NCI-H526 (cell line): ENCODE measurements at regions not wholly inside any gene's neighbourhood (a gene's known extent, or its start where the extent isn't known, plus 50 kb on each side); places are given as distances from the start of the nearest gene placed in this dataset.
"Not testable (repeated sequence)": the region's sequence is repeated elsewhere in the genome, so short reads cannot be mapped to it uniquely, and the experiment has no call there.

Source experiments
- DNase-seq, 2 experiments: peaks; one replicate each; lab custom pipeline; 2025; lab: John Stamatoyannopoulos, UW

GRCh38 chr5:21336478-21336877 is 1348.5 kb upstream of the CDH18 start:
- DNase-seq: not testable (repeated sequence)

DNA sequence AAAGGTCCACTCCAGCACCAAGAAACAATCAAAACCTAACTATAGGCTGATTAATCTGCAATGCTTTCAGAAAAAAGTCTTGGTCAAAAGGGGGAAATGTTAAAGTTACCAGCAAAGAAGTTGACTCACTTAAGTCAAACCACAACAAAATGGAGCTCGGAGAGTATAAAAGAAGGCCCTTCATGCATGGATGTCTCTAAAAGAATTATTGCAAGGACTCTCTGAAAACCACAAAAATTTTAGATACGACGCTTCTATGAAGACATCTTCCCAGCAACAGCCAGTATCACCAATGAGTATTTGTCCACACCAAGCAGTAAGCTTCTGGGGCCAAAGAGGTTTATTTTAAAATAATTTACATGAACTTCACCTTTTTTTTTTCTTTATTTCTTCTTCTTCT is 1327.4 kb upstream of the CDH18 start:
- DNase-seq: not testable (repeated sequence)

- DNase-seq: not testable (repeated sequence)
Observed at GRCh38 chr5:21301205-21301604, 1313.2 kb upstream of the CDH18 start.

DNA sequence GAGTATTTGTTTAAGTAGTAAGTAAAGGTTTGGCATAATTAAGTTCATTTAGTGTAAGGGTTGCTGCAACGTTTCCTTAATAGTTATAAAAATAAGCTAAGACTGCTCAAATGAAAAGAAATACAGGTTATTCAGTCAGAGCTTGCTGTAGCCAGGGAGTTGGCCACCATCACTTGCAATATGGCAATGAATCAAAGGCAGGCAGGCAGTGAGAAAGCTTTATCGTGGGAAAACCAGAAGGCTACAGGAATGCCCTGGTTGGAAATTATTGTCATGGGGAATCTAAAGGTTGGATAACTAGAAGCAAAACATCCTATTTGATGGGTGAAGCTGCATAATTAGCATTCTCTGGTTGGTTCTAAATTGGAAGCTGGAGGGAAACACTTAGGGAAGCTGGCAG is 1286.4 kb upstream of the CDH18 start:
- not testable (repeated sequence) for DNase-seq

DNA sequence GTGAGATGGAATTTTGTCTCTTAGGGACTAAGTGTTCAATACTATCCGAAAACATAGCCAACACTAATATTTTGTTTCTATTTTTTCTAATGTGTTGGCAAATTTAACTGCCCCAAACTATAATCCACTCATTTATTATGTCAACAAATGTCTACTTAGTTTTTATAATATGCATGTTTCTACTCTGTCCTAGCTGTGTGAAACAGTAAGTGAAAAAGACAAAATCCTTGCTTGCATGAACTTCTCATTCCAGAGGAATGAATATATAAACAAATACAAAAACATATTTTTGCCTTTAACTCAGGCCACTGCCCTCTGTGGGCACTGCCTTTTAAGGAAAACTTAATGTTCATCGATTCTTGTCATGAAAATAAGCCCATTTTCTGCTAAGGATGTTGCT is 1275.4 kb upstream of the CDH18 start:
- DNase-seq: no peak

DNA sequence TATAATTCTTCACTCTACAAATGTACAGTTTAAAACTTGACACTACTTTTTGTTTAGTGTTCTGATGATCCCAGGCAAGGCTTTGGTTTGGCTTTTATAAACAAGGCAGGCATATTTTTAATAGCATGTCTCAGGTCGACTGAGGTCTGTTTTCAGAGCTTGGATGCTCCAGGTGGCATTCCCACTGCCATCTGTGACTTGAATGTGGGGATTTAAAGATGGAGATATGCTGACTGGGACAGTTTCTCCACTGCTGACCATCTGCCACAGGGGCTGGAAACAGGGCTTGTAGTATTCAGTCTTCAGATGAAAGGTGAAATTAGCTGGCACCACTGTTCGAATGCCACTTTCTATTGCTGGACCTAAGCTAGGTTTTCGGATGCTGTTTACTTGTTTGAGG is 1266.2 kb upstream of the CDH18 start:
- no peak for DNase-seq

- DNase-seq: no peak
Observed at GRCh38 chr5:21244982-21245381, 1257.0 kb upstream of the CDH18 start.

DNA sequence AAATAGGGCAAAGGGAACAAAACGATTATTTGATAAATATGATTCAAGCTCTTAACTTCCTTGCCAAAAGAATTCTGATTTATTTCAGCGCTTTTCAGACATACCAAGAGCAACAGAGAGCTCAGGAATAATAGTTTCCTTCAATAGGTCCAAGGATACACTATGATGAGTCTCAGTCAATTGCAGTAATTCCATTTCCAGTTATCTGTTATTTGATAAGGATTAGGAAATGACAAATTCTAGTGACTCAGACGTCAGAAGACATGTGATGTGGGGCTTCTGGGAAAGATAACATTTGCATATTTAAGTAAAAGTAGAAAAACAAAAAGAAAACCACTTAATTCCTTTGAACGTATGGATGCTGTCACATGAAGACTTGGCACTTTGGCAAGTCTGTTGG is 1250.8 kb upstream of the CDH18 start:
- no peak for DNase-seq

GRCh38 chr5:21237461-21237860 is 1249.5 kb upstream of the CDH18 start:
- peak in 1 of 2 experiments; percentile 28 for DNase-seq

- DNase-seq: no peak
Observed at GRCh38 chr5:21236971-21237427, 1249.0 kb upstream of the CDH18 start.

GRCh38 chr5:21236104-21236503 is 1248.1 kb upstream of the CDH18 start:
- DNase-seq: no peak

DNA sequence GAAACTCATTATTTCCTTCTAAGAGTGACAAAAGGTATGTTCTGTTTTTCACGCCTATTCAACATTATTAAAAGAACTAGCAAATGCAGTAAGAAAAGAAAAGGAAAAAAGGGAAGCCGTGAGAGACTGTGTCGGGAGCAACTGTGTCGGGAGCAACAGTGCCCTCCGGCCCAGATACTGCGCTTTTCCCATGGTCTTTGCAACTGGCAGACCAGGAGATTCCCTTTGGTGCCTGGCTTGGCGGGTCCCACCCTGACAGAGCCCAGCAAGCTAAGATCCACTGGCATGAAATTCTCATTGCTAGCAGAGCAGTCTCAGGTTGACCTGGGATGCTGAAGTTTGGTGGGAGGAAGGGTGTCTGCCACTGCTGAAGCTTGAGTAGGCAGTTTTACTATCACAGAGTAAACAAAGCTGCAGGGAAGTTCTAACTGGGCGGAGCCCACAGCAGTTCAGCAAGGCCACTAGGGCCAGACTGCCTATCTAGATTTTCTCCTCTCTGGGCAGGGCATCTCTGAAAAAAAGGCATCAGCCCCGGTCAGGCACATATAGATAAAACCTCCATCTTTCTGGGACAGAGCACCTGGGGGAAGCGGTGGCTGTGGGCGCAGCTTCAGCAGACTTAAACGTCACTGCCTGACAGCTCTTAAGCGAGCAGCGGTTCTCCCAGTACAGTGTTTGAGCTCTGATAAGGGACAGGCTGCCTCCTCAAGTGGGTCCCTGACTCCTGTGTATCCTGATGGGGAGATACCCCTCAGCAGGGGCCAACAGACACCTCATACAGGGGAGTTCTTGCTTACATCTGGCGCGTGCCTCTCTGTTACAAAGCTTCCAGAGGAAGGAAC is 1237.4 kb upstream of the CDH18 start:
- peak in 1 of 2 experiments; percentile 19 for DNase-seq

- no peak for DNase-seq
Observed at GRCh38 chr5:21221616-21222015, 1233.6 kb upstream of the CDH18 start.

DNA sequence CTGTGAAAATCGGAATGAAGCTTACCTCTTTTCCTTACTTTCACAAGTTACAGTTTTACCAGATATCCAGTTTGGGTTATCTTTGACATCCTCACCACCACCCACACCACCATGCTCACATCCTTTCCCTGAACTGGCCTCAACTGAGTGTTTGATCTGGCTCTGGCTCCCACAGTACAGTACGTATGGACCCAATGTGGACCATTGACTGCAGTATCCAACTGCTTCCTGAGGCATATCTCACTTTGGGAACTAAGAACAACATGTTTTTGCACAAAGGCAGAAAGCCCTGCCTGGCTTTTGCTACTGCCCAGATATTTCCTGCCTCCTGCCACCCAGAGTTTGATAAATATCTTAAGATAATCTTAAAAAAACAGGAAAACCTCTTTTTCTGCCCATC is 1232.0 kb upstream of the CDH18 start:
- no peak for DNase-seq

DNA sequence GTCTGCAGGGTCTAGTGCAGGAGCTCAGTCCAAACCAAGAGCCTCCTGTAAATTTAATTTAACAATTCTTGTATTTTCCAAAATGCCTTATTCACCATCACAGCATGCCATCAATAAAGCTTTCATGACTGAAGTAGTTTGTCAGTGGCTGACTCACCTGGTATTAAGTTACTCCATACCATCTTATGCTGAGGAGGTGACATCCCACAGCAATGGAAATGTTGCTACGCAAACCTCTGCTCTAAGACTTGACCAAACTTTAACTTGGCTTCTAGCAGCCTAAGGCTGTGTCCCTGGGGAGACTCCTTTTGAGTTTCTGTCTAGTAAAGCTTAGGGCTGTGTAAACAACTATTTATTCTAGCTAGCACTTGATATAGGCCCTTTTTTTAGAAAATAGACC is 1231.3 kb upstream of the CDH18 start:
- no peak for DNase-seq

GRCh38 chr5:21212026-21212425 is 1224.0 kb upstream of the CDH18 start:
- no peak for DNase-seq

DNA sequence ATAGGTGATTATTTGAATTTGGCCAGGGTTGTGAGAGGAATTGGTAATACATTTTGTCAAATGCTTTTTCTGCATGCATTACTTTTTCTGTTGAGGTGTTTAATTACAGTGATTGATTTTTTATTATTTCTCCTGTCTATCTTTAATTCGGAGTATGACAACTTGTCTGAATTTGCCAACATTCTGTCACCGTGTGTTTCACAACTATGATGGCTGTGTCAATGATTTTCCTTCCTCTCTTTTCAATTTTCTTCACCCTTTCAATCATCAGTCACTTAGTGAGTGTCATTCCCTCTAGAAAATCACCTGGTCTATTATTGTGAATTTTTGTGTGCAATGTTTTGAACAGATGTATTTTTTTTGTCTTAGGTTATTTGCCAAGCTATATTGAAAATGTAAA is 1221.4 kb upstream of the CDH18 start:
- DNase-seq: no peak

- DNase-seq: no peak
Observed at GRCh38 chr5:21199087-21199486, 1211.1 kb upstream of the CDH18 start.

GRCh38 chr5:21195145-21195544 is 1207.1 kb upstream of the CDH18 start:
- no peak for DNase-seq

- no peak for DNase-seq
Observed at GRCh38 chr5:21185536-21185935, 1197.5 kb upstream of the CDH18 start.

- no peak for DNase-seq
Observed at GRCh38 chr5:21184581-21184980, 1196.6 kb upstream of the CDH18 start.

- no peak for DNase-seq
Observed at GRCh38 chr5:21181609-21182125, 1193.7 kb upstream of the CDH18 start.

DNA sequence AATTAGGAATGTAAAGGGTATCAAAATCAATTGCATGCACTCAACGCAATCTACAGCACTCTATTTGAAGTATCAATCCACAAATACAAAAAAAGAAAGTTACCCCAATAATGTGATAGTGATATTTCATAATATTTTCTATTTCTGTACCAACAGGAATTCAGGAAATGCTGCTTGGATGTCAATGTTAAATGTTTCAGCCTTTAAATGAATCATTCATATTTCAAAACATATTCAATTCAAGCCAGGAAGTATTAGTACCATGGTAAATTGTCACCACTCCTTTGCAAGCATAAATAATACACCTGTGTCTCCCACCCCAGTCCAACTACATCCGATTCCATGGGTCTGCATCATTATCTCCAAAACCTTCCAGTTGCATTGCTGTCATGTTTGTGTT is 1185.5 kb upstream of the CDH18 start:
- no peak for DNase-seq

GRCh38 chr5:21173036-21173435 is 1185.0 kb upstream of the CDH18 start:
- DNase-seq: no peak
